DMS114 treated with DMSO at 0.1 percent for 48 hours (cell line): ENCODE measurements at regions not wholly inside any gene's neighbourhood (a gene's known extent, or its start where the extent isn't known, plus 50 kb on each side); places are given as distances from the start of the nearest gene placed in this dataset.
A peak's percentile ranks its signal among the peaks of the same experiment; 100 is the strongest.
"Not testable (repeated sequence)": the region's sequence is repeated elsewhere in the genome, so short reads cannot be mapped to it uniquely, and the experiment has no call there.

Source experiments
- DNase-seq: peaks from one replicate; lab custom pipeline; 2025; ENCODE audit not compliant: unreplicated experiment; lab: John Stamatoyannopoulos, UW

DNA sequence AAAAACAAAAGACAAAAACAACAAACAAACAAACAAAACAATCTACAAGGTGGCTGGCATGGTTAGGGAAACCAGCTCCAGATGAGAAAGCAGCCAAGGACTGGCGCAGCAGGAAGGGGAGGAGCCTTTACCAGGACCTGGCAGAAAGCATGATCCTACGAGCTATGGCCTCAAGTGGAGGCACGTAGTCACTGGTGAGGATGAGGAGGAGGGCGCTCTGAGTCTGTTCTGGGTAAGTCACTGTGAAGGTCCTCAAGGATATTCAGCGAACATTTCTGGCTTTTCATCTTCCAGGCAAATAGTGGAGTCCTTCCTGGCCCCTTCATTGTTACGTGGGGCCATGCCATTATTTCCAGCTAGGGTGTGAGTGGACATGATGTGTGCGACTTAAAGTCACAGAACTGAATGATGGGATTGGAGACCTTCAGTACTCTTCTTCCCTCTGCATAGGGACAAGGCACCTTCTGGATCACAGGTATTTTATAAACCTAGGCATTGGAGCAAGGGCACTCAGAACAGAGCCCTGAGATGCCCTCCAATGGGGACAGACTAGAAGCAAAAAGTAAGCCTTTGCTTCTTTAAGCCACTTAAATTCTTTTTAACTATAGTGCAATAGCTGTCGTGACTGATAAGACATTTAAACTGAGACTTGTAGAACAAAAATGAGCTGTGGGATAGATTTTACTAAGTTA lies 771.3 kb downstream of the RAB28 start:
- no peak for DNase-seq

DNA sequence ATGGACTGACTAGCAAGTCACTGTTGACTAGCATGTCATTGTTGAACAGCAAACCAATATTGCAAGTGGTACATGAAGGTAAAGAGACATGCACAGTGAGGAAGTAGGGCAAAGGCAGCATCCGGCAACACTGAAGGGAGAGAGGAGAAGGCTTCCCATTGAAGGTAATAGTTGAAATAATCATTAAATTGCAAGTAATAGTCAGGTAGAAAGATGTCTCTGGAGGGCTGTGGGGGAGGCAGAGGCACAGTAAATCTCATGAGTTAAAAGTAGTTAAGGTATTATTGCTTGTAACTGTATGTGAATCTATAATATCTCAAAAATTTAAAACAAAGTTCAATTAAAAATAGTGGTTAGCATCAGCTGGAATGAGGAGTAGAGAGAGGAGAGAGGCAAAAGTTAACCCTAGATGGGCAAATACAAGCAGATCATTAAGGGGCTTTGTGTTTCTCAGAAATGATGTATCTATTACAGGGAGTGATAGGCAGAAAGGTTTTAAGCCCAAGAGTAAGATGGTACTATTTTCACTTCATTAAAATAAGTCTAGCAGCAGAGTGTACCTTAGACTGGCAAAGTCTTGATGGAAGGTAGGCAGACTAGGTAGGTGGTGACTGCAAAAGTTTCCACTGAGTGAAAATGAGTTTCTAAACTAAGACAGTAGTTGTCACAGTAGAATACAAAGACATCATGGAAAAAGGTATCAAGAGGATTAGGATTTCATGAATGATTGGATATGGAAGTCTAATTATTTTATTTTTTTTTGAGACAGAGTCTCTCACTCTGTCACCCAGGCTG lies 776.6 kb downstream of the RAB28 start:
- DNase-seq = no peak

DNA sequence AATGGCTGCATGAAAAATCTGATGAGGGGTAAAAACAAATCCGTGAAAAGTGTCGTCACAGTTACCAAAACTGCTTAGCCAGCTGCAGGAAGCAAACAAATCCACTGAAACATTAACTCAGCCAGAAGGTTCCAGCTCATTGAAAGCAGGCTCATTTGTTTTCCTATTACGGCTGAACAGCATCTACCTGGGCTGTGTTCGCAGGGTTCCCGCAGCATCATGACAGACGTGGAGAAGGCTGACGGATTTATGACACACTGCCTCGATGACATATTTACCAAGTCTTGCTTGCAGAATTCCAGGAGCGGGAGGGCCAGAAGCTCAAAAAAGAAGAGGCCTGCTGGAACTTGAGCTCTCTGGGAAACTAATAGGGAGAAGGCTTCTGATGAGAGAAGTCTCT lies 781.1 kb downstream of the RAB28 start:
- no peak for DNase-seq

DNA sequence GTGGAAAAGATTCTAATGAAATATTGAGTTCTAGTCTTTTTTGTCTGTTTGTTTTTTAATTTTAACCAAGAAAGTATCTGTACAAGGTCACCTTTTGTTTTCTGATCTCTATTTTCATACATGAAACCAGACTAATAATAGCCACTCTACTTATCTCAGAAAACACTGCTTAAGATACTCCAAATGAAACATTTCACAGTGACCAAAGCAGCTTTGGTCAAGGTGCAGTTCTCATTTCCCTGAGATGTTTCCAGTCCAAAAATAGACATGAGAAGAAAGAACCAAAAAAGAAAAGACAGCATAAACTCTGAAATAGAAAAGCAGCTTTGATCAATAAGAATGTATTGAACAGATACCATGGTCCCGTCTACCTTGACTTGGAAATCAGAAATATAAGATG lies 782.8 kb downstream of the RAB28 start:
- no peak for DNase-seq

DNA sequence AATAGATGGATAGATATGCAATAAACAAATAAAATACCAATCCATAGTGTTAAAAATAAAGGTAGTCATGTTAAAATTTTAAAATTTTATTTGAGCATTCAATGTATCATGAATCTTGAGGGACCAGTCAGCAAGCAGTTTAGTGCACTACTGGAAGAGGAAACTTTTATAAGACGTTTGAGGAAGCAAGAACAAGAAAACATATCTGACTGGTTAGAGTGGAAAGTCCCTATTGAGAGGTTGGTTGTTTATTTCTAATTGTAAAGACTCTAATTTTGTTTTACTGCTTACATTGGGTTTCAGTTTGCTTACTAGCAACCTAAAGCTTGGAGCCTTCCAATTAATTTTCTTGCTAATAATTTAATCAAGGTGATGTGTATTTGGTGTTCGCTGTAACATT lies 786.2 kb downstream of the RAB28 start:
- no peak for DNase-seq

DNA sequence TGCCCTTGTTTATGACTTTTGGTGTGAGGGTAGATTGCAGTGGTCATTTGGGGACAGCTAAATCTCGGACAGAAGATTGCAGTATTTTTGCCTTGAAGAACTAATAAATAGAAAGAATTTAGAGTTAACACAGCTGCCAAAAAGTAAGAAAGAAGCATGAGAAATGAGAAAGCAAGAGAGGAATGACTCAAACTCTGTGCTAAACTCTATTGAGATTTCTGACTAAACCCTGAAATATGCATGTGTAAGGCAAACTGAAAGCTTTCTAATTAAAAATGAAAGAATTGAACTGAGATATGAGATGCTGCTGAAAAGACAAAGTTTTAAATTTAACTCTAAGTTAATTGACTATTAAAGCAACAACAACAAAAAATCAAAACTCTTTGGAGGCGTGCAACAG lies 791.3 kb downstream of the RAB28 start:
- DNase-seq = no peak

DNA sequence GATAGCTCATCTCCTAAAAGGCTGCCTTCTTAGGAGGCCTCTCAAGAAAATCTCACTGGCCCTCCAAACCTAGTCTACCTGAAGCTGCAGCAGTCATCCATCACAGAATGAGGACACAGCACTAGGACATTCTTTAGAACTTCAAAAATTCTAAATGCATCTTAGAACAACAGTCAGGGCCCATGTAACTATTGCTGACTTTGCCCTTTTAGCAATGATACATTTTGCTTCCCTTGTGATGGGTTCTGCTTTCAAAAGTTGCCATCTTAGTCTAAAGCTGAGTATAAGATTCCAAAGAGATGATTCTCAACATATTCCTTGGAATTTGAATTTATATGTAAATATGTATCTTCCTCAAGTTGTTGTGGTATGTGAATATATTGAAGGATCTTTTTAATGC lies 793.0 kb downstream of the RAB28 start:
- no peak for DNase-seq

DNA sequence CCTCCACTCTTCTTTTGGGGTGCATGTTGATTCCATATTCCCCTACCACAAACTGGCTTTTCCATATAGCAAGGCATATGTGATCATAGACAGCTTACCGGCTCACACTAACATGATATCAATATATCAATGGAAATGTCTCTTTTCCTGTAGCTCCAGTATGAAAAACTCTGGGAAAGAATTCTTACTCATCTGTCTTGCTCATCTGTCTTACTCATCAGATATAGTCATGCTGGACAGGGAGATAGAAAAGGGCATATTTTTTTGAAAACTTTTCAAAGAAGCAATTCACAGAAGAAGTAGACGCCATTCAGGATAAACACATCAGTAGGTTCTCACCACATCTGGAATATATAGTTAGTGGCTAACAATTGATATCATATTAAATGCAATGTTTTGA lies 794.7 kb downstream of the RAB28 start:
- no peak for DNase-seq

DNA sequence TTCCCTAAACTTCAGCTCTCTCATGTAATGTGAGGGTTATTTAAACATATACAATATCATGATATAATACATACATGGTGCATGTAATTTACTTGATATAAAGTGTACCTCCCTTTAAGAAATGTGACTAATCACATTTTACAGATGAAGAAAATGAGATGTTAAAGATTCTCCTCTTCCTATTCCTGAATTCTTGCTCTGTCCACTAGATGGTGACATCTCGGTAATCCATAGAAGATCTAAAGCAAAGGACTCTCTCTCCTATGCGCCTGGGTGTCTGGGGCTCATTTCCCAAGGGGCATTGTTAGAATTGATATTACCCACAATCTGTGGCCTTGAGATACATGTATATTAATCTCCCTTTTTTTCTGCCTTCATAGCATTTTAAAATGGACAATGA lies 804.9 kb downstream of the RAB28 start:
- DNase-seq = peak; percentile 8

DNA sequence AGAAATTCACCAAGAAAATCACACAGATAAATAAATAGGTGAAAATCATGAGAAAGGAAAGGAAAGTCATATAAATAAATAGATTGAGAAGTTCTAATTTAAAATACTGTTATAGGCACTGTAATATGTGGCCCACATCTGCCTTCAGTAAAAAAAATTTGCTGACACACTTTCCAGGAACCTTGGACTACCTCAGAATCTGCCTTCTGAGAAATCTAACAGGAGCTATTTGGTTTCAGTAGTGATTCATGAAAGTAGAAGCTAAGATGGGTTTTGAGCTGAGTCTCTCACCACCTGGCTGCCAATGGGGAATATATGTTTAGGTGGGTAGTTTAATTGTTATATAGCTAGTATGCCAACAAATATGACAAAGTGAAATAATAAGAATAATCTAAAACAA lies 810.0 kb downstream of the RAB28 start:
- no peak for DNase-seq

DNA sequence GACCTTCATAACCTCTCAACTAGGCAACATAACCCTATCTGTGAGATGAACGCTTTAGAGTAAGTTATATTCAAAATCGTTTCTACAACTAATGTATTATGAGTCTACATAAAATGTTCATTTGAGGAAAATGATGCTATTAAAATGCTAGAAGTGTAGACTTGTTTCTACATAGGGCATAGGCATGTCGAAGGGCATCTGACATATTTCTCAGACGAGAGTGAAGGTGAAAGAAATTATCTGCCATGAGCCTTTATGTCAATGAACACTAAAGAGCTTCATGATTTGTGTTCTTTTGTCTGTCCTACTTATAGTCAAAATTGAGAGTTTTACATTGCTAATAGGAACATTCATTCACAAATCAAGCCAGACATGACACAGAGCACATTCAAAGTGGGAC lies 811.8 kb downstream of the RAB28 start:
- DNase-seq = no peak

DNA sequence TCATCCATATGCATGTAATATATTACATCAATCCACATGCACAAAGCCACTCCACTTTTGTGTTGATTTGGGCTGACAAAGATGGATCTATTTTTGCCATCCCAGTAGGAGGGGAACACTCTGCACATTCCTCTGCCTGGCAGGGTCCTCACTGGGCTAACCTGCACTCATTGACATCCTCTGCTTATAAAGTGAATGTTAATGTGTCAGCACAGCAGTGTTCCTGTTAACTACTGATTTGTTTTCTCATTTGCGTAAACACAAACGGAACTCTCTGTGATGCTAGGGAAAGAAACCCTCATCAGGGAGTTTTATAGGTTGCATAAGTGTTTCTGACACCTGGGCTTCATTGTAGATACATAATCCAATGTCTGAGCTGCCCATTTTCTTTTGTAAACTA lies 826.0 kb downstream of the RAB28 start:
- DNase-seq = no peak

DNA sequence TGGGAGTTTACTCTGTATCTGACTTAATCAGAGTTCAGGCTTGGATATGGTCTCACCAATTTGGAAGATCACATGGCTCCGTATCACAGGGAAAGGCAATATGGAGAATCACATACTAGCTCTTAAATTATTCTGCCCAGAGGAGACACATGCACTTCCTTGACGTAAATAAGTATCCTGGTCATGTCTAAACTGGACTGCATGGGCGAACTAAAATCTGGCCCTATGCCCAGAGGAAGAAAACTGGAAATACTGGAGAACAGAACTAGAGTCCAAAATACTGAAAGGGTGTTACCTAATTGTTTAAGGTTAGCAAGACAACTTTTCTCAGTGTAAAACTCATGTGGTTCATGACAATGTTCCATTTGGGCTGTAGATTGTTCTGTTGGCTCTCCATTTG lies 832.3 kb downstream of the RAB28 start:
- DNase-seq = no peak

DNA sequence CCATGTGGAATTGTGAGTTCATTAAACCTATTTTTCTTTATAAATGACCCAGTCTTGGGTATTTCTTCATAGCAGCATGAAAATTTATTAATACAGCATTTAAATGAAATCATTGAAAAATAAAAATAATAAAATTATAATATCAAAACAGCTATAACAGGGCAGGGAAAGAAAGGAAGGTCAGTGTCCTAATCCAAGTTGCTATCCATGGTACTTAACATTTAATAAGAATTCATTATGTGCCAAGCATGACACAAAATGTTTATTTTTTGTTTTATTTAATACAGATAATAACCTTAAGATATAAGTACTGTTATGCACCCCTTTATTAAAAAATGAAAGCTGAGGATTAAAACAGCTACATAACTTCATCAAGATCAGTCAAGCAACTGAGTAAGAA lies 838.4 kb downstream of the RAB28 start:
- DNase-seq = no peak

DNA sequence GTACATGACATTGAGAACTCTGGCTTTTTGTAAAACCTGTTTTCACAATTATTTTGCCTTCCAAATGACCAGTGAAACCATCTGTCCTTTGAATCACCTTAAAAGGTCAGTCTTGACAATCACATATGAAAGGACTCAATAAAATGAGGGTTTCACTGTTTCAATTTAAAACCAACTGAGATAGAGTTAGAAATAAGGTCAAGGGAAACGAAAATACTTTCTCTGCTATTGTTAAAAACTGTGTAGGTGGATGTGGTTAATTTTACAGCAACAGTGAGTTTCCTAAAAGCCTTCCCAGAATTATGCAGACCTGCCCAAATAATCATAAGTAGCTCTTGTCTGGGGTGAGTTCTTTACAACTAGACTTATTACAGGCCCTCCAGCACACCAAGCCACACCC lies 839.9 kb downstream of the RAB28 start:
- no peak for DNase-seq

DNA sequence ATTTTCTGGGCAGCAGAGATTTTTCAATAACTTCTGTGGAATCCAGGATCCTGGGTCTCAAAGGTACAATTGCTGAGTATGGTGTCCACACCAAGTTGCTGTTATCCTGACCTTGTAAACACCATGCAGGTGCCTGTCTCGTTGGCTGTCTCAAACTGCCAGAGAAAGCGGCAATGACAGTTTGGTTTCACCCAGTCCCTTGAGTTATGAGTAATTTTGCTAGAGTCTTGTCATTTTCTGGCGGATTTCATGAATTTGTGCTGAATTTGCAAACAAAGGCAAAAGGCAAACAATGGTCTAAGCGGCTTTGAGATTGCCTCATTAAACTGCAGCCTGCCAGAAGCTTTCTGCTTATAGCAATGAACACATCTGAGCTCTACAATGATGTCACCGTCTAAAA lies 847.9 kb downstream of the RAB28 start:
- no peak for DNase-seq

DNA sequence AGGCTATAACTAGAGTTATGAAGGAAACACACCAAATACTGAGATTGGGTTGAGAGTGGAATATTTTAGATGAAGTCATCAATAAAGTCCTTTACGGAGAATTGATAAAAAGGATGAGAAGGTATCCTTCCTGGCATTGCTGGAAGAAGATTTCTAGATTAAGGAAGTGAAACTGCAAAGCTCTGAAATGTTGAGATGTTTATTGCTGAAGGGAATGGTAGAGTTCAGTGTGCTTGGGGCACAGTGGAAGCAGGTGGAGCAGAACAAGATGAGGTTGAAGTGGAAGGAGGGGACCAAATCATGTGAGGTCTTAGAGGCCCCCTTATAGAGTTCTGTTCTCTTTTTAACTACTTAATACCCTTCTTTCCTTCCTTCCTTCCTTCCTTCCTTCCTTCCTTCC lies 848.5 kb downstream of the RAB28 start:
- DNase-seq = no peak

DNA sequence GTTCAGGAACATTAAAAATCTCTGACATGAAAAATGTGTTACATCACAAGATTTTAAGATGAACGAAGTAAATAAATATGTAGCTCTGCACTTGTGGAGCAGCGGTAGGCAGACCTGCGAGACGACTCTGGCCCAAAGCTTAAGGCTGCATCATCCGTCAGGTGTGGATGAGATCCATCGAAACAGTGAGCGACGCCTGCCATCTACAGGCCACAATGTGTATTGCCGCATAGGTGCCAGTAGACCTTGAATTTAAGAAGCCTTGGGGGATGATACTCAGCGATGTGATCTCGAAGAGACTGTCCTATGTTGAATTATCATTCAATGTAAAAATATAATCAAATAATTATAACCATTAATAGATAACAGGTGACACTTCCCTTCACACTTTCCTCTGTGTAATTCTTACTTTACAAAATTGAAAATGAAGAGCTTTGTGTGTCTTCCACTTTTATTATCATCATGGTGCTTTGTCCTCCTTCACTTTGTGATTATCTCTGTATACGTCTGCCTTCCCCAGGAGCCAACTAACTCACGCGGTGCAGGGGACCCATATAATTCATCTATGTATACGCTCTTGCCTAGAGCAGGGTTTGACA lies 851.0 kb downstream of the RAB28 start:
- DNase-seq = peak; percentile 25

DNA sequence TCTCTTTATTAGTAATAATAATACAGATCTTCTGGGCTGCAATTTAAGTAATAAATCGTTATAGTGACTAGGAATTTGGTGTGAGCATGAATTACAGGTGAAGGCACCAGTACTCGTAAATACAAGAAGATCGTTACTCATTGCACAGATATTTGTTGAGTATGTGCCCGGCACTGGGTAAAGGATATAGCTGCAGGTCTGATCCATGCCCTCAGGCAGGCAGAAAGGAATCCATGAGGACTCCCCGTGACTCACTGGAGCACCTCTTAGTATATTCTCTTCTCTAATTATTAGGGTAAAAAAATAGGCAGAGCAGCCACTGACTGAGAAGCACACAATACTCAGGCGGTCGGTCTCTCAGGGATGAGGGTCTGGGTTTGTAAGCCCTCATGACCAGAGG lies 868.3 kb downstream of the RAB28 start:
- no peak for DNase-seq

DNA sequence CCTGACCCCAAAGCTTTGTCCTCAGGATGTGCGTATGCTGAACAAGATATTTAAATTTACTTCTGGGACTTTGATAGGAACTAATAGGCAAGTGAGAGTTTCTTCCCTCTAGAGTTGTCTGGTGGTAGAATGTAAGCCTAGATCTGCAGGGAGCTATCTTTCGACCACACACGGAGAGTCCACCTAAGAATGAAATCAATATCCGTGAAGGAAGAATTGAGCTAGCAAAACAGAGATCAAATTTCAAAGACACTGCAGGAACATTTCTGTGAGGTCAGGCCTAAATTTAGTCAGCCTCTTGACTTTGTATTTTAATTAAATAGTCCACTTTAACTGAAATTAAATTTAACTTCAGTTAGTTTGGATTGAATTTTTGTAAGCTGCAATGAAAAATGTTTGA lies 871.3 kb downstream of the RAB28 start:
- DNase-seq = no peak

DNA sequence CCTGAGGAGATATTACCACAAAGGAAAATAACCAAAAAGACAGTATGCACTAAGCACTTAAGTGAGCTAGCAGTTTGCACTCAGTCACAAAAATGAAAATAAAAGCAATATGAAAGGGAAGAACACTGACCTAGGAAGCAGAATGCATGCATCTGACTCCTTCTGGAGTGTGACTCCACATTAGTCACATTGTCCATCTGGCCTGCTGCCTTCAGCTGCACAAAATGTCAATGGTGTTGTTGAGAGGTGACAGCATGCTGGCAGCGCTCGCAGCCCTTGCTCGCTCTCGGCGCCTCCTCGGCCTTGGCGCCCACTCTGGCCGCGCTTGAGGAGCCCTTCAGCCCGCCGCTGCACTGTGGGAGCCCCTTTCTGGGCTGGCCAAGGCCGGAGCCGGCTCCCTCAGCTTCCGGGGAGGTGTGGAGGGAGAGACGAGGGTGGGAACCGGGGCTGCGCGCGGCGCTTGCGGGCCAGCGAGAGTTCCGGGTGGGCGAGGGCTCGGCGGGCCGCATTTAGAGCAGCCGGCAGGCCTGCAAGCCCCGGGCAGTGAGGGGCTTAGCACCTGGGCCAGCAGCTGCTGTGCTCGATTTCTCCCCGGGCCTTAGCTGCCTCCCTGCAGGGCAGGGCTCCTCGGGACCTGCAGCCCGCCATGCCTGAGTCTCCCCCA lies 874.8 kb downstream of the RAB28 start:
- DNase-seq = not testable (repeated sequence)

DNA sequence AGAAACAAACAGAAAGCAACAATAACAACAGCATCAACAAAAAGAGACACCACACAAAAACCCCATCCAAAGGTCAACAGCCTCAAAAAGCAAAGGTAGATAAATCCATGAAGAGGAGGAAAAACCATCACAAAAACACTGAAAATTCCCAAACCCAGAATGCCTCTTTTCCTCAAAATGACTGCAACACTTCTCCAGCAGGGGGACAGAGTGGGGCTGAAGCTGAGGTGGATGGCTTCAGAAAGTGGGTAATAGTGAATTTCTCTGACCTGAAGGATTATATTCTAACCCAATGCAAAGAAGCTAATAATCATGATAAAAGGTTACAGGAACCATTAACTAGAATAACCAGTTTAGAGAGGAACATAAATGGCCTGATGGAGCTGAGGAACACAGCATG lies 888.2 kb downstream of the RAB28 start:
- DNase-seq = no peak
